ENCODE measurements at regions not wholly inside any gene's neighbourhood (a gene's known extent, or its start where the extent isn't known, plus 50 kb on each side); places are given as distances from the start of the nearest gene placed in this dataset.
A peak's percentile ranks its signal among the peaks of the same experiment; 100 is the strongest.

- no peak overlapping the region for H3K4me3 ChIP-seq
- DNase-seq: no peak
- H3K36me3 ChIP-seq: no peaks in the 10 kb centered on the region
- H3K9me3 ChIP-seq: no peaks in the 10 kb centered on the region
- TF ChIP-seq EP300 (IDR thresholded peaks at IDR 0.05) (no peak), CTCF (IDR thresholded peaks at IDR 0.05) (no peak), POLR2A (IDR thresholded peaks at IDR 0.05) (no peak)
- H3K27me3 ChIP-seq: no peaks in the 10 kb centered on the region
- H3K27ac ChIP-seq: no peak overlapping the region
- WGBS, 3 donors: 58 to 61% (median 59%) methylated on average over 1 of the region's 1 CpG
- intact Hi-C loops (cut with DNase I): no loop called here
- no peaks in the 10 kb centered on the region for H3K4me1 ChIP-seq (ENCODE audit: insufficient read depth)
Measured at GRCh38 chrX:109855501-109855900, 122.4 kb upstream of the ACSL4 start.

GRCh38 chrX:109856974-109857373 is 123.9 kb upstream of the ACSL4 start:
- H3K27ac ChIP-seq: no peak overlapping the region

GRCh38 chrX:109857584-109858228 is 124.6 kb upstream of the ACSL4 start:
- intact Hi-C loops (cut with DNase I): no loop called here
- TF ChIP-seq CTCF (IDR thresholded peaks at IDR 0.05) (no peak), POLR2A (IDR thresholded peaks at IDR 0.05) (no peak), EP300 (IDR thresholded peaks at IDR 0.05) (no peak)
- Histone ChIP-seq H3K4me3 (no peak overlapping the region), H3K27ac (no peak overlapping the region), H3K4me1 (ENCODE audit: insufficient read depth) (no peaks in the 10 kb centered on the region), H3K9me3 (no peaks in the 10 kb centered on the region), H3K27me3 (no peaks in the 10 kb centered on the region), H3K36me3 (no peaks in the 10 kb centered on the region)
- WGBS, 3 donors: 66 to 69% (median 68%) methylated on average over 4 of the region's 4 CpGs
- DNase-seq: no peak

More at GRCh38 chrX:109856974-109857373, 123.9 kb upstream of the ACSL4 start:
- intact Hi-C loops (cut with DNase I): no loop called here
- WGBS, 3 donors: 11 to 16% (median 12%) methylated on average over 5 of the region's 5 CpGs
- Histone ChIP-seq H3K36me3 (no peaks in the 10 kb centered on the region), H3K4me1 (ENCODE audit: insufficient read depth) (no peaks in the 10 kb centered on the region), H3K27me3 (no peaks in the 10 kb centered on the region), H3K9me3 (no peaks in the 10 kb centered on the region), H3K4me3 (no peak overlapping the region)
- DNase-seq: no peak
- TF ChIP-seq CTCF (IDR thresholded peaks at IDR 0.05) (peak; percentile 49 to 61 (median 57)), EP300 (IDR thresholded peaks at IDR 0.05) (no peak)

GRCh38 chrX:109858602-109859341 is 125.7 kb upstream of the ACSL4 start:
- Histone ChIP-seq H3K4me3 (no peak overlapping the region), H3K36me3 (no peaks in the 10 kb centered on the region), H3K9me3 (no peaks in the 10 kb centered on the region), H3K27ac (no peak overlapping the region), H3K27me3 (no peaks in the 10 kb centered on the region), H3K4me1 (ENCODE audit: insufficient read depth) (no peaks in the 10 kb centered on the region)
- no peak for TF ChIP-seq CTCF (IDR thresholded peaks at IDR 0.05)
- TF ChIP-seq EP300 (IDR thresholded peaks at IDR 0.05): no peak
- no peak for TF ChIP-seq POLR2A (IDR thresholded peaks at IDR 0.05)
- intact Hi-C loops (cut with DNase I): no loop called here
- no peak for DNase-seq
- 76 to 85% (median 78%) methylated on average over 5 of the region's 5 CpGs for WGBS, 3 donors

Measured in ovary (tissue), 7 donors.